ENCODE measurements at regions not wholly inside any gene's neighbourhood (a gene's known extent, or its start where the extent isn't known, plus 50 kb on each side); places are given as distances from the start of the nearest gene placed in this dataset.

- no peak for DNase-seq (ENCODE audit: low spot score)
Measured at GRCh38 chr21:27764056-27764455, 797.2 kb upstream of the ADAMTS5 start.

GRCh38 chr21:27761623-27762022 is 794.7 kb upstream of the ADAMTS5 start:
- DNase-seq (ENCODE audit: low spot score), result no peak

- DNase-seq (ENCODE audit: low spot score), result no peak
Measured at GRCh38 chr21:27759820-27760219, 792.9 kb upstream of the ADAMTS5 start.

- no peak for DNase-seq (ENCODE audit: low spot score)
Measured at GRCh38 chr21:27759091-27759659, 792.3 kb upstream of the ADAMTS5 start.

GRCh38 chr21:27756191-27756590 is 789.3 kb upstream of the ADAMTS5 start:
- DNase-seq (ENCODE audit: low spot score), result no peak

GRCh38 chr21:27743971-27744564 is 777.2 kb upstream of the ADAMTS5 start:
- no peak for DNase-seq (ENCODE audit: low spot score)

- no peak for DNase-seq (ENCODE audit: low spot score)
Measured at GRCh38 chr21:27741736-27742135, 774.8 kb upstream of the ADAMTS5 start.

- DNase-seq (ENCODE audit: low spot score), result no peak
Measured at GRCh38 chr21:27740084-27740483, 773.2 kb upstream of the ADAMTS5 start.

GRCh38 chr21:27739187-27739586 is 772.3 kb upstream of the ADAMTS5 start:
- DNase-seq (ENCODE audit: low spot score), result no peak

- no peak for DNase-seq (ENCODE audit: low spot score)
Measured at GRCh38 chr21:27735699-27736098, 768.8 kb upstream of the ADAMTS5 start.

- DNase-seq (ENCODE audit: low spot score), result no peak
Measured at GRCh38 chr21:27734146-27734545, 767.3 kb upstream of the ADAMTS5 start.

- no peak for DNase-seq (ENCODE audit: low spot score)
Measured at GRCh38 chr21:27725916-27726315, 759.0 kb upstream of the ADAMTS5 start.

GRCh38 chr21:27722095-27722494 is 755.2 kb upstream of the ADAMTS5 start:
- no peak for DNase-seq (ENCODE audit: low spot score)

- DNase-seq (ENCODE audit: low spot score), result no peak
Measured at GRCh38 chr21:27721675-27722074, 754.8 kb upstream of the ADAMTS5 start.

GRCh38 chr21:27719226-27719625 is 752.3 kb upstream of the ADAMTS5 start:
- DNase-seq (ENCODE audit: low spot score), result no peak

GRCh38 chr21:27715131-27715530 is 748.2 kb upstream of the ADAMTS5 start:
- no peak for DNase-seq (ENCODE audit: low spot score)

GRCh38 chr21:27713154-27714109 is 746.5 kb upstream of the ADAMTS5 start:
- no peak for DNase-seq (ENCODE audit: low spot score)

GRCh38 chr21:27704567-27705166 is 737.8 kb upstream of the ADAMTS5 start:
- DNase-seq (ENCODE audit: low spot score), result no peak

GRCh38 chr21:27703791-27704190 is 736.9 kb upstream of the ADAMTS5 start:
- no peak for DNase-seq (ENCODE audit: low spot score)

GRCh38 chr21:27700974-27701614 is 734.2 kb upstream of the ADAMTS5 start:
- DNase-seq (ENCODE audit: low spot score), result peak; percentile 74

GRCh38 chr21:27695246-27695645 is 728.4 kb upstream of the ADAMTS5 start:
- no peak for DNase-seq (ENCODE audit: low spot score)

- DNase-seq (ENCODE audit: low spot score), result no peak
Measured at GRCh38 chr21:27694667-27695066, 727.8 kb upstream of the ADAMTS5 start.
